GM21723 (cell line): ENCODE measurements at regions not wholly inside any gene's neighbourhood (a gene's known extent, or its start where the extent isn't known, plus 50 kb on each side); places are given as distances from the start of the nearest gene placed in this dataset.

Source experiments
- ATAC-seq: cut with Tn5 transposase; IDR thresholded peaks from one replicate; pipeline ENCODE4 v1.9.1; 2021; ENCODE audit warnings: mild to moderate bottlenecking, moderate library complexity; ENCODE audit not compliant: unreplicated experiment

DNA sequence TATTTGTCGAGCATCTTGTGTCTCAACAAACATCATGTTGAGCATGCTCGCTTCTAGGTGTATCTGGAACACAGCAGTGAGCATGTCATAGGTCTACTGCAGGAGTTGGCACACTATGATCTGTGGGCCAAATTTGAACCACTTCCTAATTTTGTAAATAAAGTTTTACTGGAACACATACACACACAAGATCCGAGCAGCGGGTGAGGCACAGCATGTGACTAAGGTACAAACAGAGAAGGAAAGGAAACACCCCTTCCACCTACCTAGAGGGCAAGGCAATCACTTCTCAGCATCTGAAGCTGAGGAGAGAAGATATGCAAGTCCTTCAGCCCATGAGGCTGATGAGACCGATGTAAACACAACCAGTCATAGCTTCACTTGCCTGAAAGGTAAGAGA is 200.4 kb downstream of the MED10 start:
- no peak for ATAC-seq

GRCh38 chr5:6176102-6176693 is 202.1 kb downstream of the MED10 start:
- no peak for ATAC-seq

GRCh38 chr5:6175172-6175854 is 203.0 kb downstream of the MED10 start:
- ATAC-seq = no peak

GRCh38 chr5:6169660-6170059 is 208.7 kb downstream of the MED10 start:
- ATAC-seq = no peak

- ATAC-seq = no peak
Measured at GRCh38 chr5:6166698-6167394, 211.5 kb downstream of the MED10 start.

- ATAC-seq = no peak
Measured at GRCh38 chr5:6163913-6164312, 214.4 kb downstream of the MED10 start.

- ATAC-seq = no peak
Measured at GRCh38 chr5:6162175-6162574, 216.2 kb downstream of the MED10 start.

DNA sequence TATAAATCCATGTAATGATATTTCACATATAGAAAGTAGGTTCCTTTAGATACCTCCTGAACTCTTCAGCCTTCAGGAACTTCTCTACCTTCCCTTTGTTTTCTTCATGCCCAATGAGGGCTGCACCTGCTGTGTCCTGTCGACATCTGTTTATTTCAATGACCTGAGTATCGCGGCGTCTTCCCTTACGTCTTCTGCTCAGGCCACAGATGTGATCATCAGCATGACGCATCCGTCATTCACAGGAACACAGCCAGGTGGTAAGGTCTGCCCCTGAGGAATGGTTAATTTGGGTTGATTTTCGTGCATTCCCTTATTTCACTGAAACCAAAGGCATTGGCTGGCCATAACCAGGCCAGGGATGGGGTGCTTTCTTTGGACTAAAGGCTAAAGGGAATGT is 217.1 kb downstream of the MED10 start:
- no peak for ATAC-seq

GRCh38 chr5:6159832-6160430 is 218.4 kb downstream of the MED10 start:
- ATAC-seq = no peak

- ATAC-seq = no peak
Measured at GRCh38 chr5:6158974-6159831, 219.1 kb downstream of the MED10 start.

DNA sequence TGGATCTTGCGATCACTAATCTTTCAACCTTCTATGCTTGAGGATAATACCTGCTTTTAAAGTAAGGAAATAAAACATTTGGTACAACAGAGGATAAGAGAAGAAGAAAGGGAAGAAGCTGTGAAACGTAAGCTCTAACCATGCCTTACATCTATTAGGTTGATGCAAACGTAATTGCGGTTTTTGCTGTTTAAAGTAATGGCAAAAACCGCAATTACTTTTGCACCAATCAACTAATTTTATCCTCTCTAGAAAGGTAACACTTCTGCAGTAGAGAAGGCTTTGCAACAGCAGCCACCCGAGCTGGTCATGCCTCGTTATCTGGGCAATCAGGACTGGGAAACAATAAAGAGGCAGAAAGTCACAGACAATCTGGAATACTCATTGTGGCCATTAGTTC is 224.1 kb downstream of the MED10 start:
- no peak for ATAC-seq

DNA sequence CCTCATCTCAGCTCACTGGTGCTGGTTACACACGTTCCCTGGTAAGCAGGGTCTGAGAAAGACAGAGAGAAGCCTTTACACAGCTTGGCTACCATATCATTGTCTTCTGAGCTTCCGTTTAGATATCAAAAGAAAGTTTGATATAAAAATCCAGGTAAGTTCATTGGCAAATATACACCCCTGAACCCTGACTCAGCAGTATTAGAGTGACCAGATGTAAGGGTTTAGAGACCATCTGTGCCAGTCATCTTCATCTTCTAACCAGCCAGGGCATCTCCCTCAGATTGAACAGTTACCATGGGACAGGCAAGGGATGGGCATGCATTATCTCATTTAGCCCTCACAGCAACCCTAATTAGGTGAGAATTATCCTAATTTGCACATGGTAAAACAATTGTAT is 232.1 kb downstream of the MED10 start:
- ATAC-seq = no peak

DNA sequence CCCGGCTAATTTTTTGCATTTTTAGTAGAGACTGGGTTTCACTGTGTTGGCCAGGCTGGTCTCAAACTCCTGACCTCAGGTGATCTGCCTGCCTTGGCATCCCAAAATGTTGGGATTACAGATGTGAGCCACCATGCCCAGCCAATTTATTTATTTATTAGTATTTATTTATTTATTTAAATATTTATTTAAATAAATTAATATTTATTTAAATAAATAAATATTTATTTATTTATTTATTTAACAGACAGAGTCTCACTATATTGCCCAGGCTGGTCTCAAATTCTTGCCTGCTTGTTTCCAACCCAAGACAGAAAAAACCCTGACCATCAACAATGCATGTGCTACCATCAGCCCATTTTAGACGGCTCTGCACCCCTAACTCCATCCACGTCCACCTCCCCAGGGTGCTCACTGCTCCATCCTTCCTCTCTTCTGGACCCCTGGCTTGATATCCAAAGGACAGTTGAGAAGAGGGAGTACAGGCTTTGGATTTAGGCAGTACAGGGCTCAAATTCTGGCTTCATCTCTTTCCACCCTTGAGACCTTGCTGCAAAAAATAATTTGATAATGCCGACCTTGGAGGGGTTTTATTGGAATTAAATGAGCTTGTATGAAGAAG is 232.6 kb downstream of the MED10 start:
- ATAC-seq = no peak

DNA sequence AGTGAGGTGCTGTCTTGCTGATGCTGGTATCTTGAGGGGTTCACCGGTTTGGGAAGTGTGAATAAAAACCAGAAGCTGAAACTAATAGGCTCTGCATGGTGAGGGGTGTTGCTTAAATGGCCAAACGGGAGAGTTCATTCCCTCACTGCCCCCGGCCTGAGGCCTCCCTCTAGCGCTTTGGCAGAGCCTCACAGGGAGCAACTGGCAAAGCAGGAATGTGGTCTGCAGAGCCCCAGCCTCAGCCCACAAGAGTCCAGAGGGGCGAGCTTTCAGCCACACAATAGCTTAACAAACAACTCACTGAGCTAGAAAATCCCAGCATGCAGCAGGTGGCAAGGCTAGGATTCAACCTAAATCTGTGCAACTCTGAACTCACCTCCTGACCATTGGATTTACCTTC is 234.8 kb downstream of the MED10 start:
- no peak for ATAC-seq

- ATAC-seq = no peak
Measured at GRCh38 chr5:6142353-6142752, 236.0 kb downstream of the MED10 start.

DNA sequence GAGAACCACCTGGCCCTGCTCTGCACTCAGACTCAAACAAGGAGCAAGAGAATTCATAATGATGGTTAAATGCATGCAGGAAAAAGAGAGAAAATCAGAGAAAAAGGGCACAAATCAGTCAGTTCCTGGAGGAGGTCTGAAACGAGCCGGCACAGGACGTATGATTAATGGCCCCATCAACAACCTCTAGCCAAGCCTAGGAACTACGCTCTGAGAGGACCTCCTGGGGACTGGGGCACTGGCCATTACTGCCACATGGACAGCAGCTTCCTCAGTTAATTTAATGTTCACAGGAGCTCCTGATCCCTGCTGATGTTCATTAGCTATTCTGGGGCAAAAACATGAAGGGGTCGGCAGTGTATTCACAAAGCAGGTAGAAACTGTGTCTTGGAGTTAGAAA is 238.1 kb downstream of the MED10 start:
- no peak for ATAC-seq

- peak; percentile 61 for ATAC-seq
Measured at GRCh38 chr5:6135977-6136376, 242.4 kb downstream of the MED10 start.

DNA sequence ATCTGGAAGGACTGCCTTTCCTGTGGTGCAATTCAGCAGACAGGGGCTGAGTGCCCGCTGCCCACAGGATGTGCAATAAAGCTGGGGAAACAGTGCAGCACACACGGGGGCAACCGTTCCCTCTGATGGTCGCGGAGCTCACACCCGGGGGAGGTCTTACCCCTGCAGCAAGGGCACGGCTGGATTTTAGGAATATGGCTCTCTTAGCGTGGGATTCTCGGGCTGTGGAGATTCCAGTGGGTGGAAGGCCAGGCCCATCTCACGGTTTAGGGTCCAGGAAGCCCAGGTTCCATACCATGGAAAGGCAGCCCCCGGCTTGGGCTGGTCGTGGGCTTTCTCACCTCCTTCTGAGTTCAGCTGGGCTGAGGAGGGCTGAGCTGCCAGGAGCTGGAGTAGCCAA is 244.1 kb downstream of the MED10 start:
- ATAC-seq = no peak

- no peak for ATAC-seq
Measured at GRCh38 chr5:6125781-6126180, 252.6 kb downstream of the MED10 start.

DNA sequence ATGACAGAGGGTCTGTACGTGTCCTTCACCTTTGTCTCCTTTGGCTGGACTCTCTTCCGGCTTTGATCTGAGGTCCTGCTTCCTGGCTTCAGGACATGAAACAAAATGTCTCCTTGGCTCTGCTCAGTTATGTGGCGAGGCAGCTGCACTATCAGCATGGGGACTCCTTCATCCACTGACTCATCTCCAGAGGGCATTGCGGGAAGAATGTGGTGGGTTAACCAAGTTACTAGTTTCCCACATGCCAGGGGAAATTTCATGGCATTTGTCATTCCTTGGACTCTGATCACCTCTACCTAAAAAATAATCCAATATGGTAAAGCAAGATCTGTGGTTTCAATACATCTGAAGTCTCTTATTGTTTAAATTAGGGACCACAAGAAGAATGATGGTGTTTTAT is 259.7 kb downstream of the MED10 start:
- ATAC-seq = no peak

GRCh38 chr5:6117212-6117611 is 261.1 kb downstream of the MED10 start:
- ATAC-seq = no peak
